PC-9 (cell line): ENCODE measurements at regions not wholly inside any gene's neighbourhood (a gene's known extent, or its start where the extent isn't known, plus 50 kb on each side); places are given as distances from the start of the nearest gene placed in this dataset.

Experiments used
- BruUV-seq: library from RNA; stranded (reverse); fragments of 400-500 nt; replicated peaks from 2 replicates; lab custom pipeline; 2021; lab: Mats Ljungman, UMichigan
- CTCF ChIA-PET: fragments of 300-600 bp; sonication (Branson Sonifier 250); formaldehyde crosslinking; loops from one replicate; lab custom pipeline; 2022; ENCODE audit warnings: antibody characterized with exemption; lab: Charles Lee
- POLR2A ChIA-PET: fragments of 300-600 bp; sonication (Branson Sonifier 250); formaldehyde crosslinking; loops from one replicate; lab custom pipeline; 2022; ENCODE audit warnings: antibody characterized with exemption; ENCODE audit not compliant: unreplicated experiment; lab: Charles Lee
- DNase-seq, 2 experiments: peaks; one replicate each; pipeline versions ENCODE4 v3.0.0 to v3.0.0-alpha.2; 2015 to 2022; ENCODE audit warnings: mixed read lengths in 1 of 2
- H2AFZ ChIP-seq: fragments of 200-600 bp; sonication (generic); 2 replicates; pipeline ENCODE4 v1.8.1; 2017; ENCODE audit warnings: antibody characterized with exemption
- H3F3A ChIP-seq: fragments of 200-600 bp; sonication (generic); 2 replicates; pipeline ENCODE4 v1.8.1; 2017; ENCODE audit warnings: antibody characterized with exemption, mild to moderate bottlenecking, low read depth; ENCODE audit not compliant: insufficient read depth
- H3K27ac ChIP-seq: fragments of 200-600 bp; sonication (generic); 2 replicates; pipeline ENCODE4 v1.6.1; 2016; ENCODE audit warnings: mixed run types
- H3K27me3 ChIP-seq: fragments of 200-600 bp; sonication (generic); 2 replicates; pipeline ENCODE4 v1.6.1; 2016; ENCODE audit warnings: low read depth, mixed run types; ENCODE audit not compliant: insufficient read depth
- H3K36me3 ChIP-seq: fragments of 200-600 bp; sonication (generic); 2 replicates; pipeline ENCODE4 v1.6.1; 2016; ENCODE audit warnings: low read depth, mixed run types
- H3K4me1 ChIP-seq: fragments of 200-600 bp; sonication (generic); replicated peaks from 2 replicates; pipeline ENCODE4 v1.6.1; 2016; ENCODE audit warnings: mixed run types; ENCODE audit not compliant: insufficient read depth
- H3K4me2 ChIP-seq: fragments of 200-600 bp; sonication (generic); 2 replicates; pipeline ENCODE4 v1.6.1; 2017; ENCODE audit warnings: mixed run types
- H3K4me3 ChIP-seq: fragments of 200-600 bp; sonication (generic); 2 replicates; pipeline ENCODE4 v1.6.1; 2016; ENCODE audit warnings: mixed run types
- H3K79me2 ChIP-seq: fragments of 200-600 bp; sonication (generic); 2 replicates; pipeline ENCODE4 v1.6.1; 2017; ENCODE audit warnings: low read depth, mixed run types
- H3K9me2 ChIP-seq: fragments of 200-600 bp; sonication (generic); 2 replicates; pipeline ENCODE4 v1.8.1; 2017; ENCODE audit warnings: mild to moderate bottlenecking; ENCODE audit not compliant: insufficient read depth
- H3K9me3 ChIP-seq: fragments of 200-600 bp; sonication (generic); 2 replicates; pipeline ENCODE4 v1.8.1; 2016; ENCODE audit warnings: low read depth; ENCODE audit not compliant: insufficient read depth
- H4K20me1 ChIP-seq: fragments of 200-600 bp; sonication (generic); 2 replicates; pipeline ENCODE4 v1.8.1; 2017; ENCODE audit not compliant: insufficient read depth
- CTCF ChIP-seq: fragments of 200-600 bp; sonication (generic); conservative IDR thresholded peaks from 2 replicates; pipeline ENCODE4 v1.6.1; 2017; ENCODE audit warnings: mixed run types, antibody characterized with exemption, mild to moderate bottlenecking, moderate library complexity
- EZH2 ChIP-seq: fragments of 200-600 bp; sonication (generic); IDR thresholded peaks from 2 replicates; pipeline ENCODE4 v1.8.0; 2017; ENCODE audit warnings: antibody characterized with exemption, low read depth
- intact Hi-C: fragments of 100-400 bp; cut with micrococcal nuclease; formaldehyde crosslinking; loops from one replicate; pipeline ENCODE4 v1.10.0; 2022; ENCODE audit not compliant: unreplicated experiment

GRCh38 chr5:92467695-92468094, 1084.6 kb upstream of the ARRDC3 start:
- H3K27ac ChIP-seq, result no peak overlapping the region
- no peaks in the 10 kb centered on the region for H3K36me3 ChIP-seq
- no peaks in the 10 kb centered on the region for H3K9me3 ChIP-seq
- no TSS peak for BruUV-seq
- no peaks in the 10 kb centered on the region for H3F3A ChIP-seq
- no peak overlapping the region for H3K4me3 ChIP-seq
- POLR2A ChIA-PET, result no interaction called here
- no peaks in the 10 kb centered on the region for H4K20me1 ChIP-seq
- TF ChIP-seq EZH2 (no peak), CTCF (no peak)
- CTCF ChIA-PET, result no interaction called here
- no peaks in the 10 kb centered on the region; the same call in 1 of the 2 replicates for H3K9me2 ChIP-seq
- no peaks in the 10 kb centered on the region for H3K79me2 ChIP-seq
- no peak overlapping the region for H2AFZ ChIP-seq
- DNase-seq, result no peak
- no peaks in the 10 kb centered on the region for H3K4me1 ChIP-seq
- H3K27me3 ChIP-seq, result no peaks in the 10 kb centered on the region
- intact Hi-C loops, result no loop called here
- no peak overlapping the region for H3K4me2 ChIP-seq

GRCh38 chr5:92460505-92460904, 1077.4 kb upstream of the ARRDC3 start:
- CTCF ChIA-PET, result no interaction called here
- BruUV-seq, result no TSS peak
- H3K27ac ChIP-seq, result no peak overlapping the region
- H3K9me2 ChIP-seq, result no peaks in the 10 kb centered on the region
- H3F3A ChIP-seq, result no peaks in the 10 kb centered on the region
- TF ChIP-seq EZH2, result no peak
- no peak for TF ChIP-seq CTCF
- no peak overlapping the region for H3K4me3 ChIP-seq
- H3K36me3 ChIP-seq, result no peaks in the 10 kb centered on the region
- no peaks in the 10 kb centered on the region for H3K4me1 ChIP-seq
- DNase-seq, result no peak
- H3K4me2 ChIP-seq, result no peak overlapping the region
- intact Hi-C loops, result no loop called here
- no peaks in the 10 kb centered on the region for H4K20me1 ChIP-seq
- no peaks in the 10 kb centered on the region for H3K27me3 ChIP-seq
- H3K79me2 ChIP-seq, result no peaks in the 10 kb centered on the region
- no peaks in the 10 kb centered on the region for H3K9me3 ChIP-seq
- POLR2A ChIA-PET, result no interaction called here
- H2AFZ ChIP-seq, result no peak overlapping the region

GRCh38 chr5:92459654-92460053, 1076.5 kb upstream of the ARRDC3 start:
- H2AFZ ChIP-seq, result no peak overlapping the region
- H3K9me2 ChIP-seq, result no peaks in the 10 kb centered on the region
- no peak for DNase-seq
- TF ChIP-seq EZH2 (no peak), CTCF (no peak)
- no peak overlapping the region for H3K4me3 ChIP-seq
- no peak overlapping the region for H3K4me2 ChIP-seq
- H4K20me1 ChIP-seq, result no peaks in the 10 kb centered on the region
- POLR2A ChIA-PET, result no interaction called here
- H3K27me3 ChIP-seq, result no peaks in the 10 kb centered on the region
- CTCF ChIA-PET, result interaction anchor here (0.6 kb wide), 1 partner anchor 18 kb away, joined by 7 read pairs; no protein-coding TSS in a partner anchor
- H3F3A ChIP-seq, result no peaks in the 10 kb centered on the region
- H3K36me3 ChIP-seq, result no peaks in the 10 kb centered on the region
- H3K27ac ChIP-seq, result no peak overlapping the region
- no peaks in the 10 kb centered on the region for H3K4me1 ChIP-seq
- H3K9me3 ChIP-seq, result no peaks in the 10 kb centered on the region
- BruUV-seq, result no TSS peak
- intact Hi-C loops, result no loop called here
- H3K79me2 ChIP-seq, result no peaks in the 10 kb centered on the region
